ENCODE measurements at regions not wholly inside any gene's neighbourhood (a gene's known extent, or its start where the extent isn't known, plus 50 kb on each side); places are given as distances from the start of the nearest gene placed in this dataset.

DNA sequence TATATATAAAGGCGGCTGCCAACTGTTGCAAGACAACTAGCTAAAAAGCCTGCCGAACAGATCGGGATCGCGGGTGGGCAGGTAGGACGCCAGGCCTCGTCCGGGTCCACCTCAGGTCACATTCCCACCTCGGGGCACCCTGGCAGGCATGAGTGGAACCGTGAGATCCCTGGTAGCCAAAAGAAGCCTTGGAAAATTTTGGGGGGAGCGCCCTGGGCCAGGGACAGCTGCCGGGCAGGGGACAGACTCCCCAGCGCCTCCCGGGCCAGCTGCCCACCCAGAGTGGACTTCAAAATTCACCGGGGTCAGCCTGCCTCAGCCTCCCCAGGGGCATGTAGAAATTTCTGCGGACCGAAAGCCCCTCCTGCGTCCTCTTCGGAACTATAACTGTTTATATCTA, 760.9 kb downstream of the KCNJ18 start:
- no peak for DNase-seq

GRCh38 chr17:22454070-22454999, 762.0 kb downstream of the KCNJ18 start:
- DNase-seq: no peak

DNA sequence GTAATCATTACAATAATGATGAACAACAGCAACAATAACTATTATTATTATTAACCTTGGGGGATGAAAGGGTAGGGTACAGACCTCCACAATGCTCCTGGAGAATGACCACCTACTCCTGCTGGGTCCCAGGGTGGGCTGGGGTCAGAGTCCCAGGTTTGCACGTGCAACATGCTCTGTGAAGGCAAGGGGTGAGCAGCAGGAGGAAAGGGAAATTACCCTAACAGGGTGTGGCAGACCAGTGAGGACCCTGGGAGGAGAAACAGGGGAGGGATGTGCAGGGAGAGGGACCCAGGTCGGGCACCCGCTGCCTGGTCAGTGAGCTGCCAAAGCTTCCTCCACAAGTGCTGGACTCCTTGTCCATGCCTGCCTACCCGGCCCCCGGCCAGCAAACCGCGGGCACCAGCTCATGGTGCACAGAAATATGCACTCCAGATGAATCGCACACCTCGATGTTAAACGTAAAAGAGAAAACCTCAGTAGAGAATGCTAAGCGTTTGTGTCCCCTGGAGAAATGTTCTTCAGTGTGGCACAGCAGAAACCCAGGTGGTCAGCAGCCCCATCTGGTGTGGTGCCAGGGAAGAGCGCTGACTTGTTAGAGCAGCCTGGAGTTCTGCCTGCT, 767.1 kb downstream of the KCNJ18 start:
- no peak for DNase-seq

DNA sequence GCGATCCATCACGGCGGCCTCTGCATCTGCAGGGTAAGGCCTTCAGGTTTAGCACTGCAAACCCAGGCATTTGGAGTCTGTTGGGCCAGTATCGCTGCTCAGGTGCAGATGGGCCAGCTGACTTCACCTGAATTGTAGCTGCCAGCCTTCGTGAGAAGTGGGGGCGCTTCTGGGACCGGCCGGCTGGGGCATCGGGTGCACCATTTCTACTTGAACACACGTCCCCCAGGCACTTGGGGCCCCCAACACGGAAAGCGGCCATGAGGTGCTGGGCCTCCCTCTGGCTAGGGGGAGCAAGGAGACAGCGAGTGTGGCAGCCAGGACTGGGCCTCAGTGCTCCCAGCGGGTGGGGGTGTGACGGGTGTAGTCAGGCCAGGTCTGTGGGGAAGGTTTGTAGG, 767.6 kb downstream of the KCNJ18 start:
- DNase-seq: no peak

DNA sequence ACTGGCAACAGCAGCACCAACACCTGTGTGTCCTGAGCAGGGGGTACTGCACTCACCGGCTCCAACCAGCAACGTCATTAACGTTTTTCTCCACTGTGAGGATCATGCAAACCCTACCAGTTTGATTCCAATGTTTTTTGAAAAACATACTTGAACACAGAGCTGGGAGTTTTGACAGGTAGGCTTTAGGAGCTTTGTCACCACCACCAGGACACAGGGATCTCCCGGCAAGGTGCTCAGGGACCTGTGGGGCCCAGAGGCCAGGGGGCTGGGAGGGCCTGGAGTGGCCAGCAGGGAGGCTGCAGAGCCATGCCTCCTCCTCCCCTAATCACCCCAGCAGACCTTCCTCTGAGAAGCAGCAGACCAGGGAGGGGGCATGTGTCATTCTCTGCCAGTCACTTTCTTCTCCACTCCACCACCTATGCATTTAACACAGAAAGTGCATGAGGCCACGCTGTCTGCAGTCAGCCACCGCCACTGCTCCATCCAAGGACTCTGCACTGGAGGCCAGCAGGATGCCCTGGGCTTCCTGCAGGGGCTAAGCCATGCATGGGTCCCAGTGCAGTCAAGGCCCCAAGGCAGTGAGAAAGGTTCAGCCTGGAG, 768.2 kb downstream of the KCNJ18 start:
- DNase-seq: no peak

DNA sequence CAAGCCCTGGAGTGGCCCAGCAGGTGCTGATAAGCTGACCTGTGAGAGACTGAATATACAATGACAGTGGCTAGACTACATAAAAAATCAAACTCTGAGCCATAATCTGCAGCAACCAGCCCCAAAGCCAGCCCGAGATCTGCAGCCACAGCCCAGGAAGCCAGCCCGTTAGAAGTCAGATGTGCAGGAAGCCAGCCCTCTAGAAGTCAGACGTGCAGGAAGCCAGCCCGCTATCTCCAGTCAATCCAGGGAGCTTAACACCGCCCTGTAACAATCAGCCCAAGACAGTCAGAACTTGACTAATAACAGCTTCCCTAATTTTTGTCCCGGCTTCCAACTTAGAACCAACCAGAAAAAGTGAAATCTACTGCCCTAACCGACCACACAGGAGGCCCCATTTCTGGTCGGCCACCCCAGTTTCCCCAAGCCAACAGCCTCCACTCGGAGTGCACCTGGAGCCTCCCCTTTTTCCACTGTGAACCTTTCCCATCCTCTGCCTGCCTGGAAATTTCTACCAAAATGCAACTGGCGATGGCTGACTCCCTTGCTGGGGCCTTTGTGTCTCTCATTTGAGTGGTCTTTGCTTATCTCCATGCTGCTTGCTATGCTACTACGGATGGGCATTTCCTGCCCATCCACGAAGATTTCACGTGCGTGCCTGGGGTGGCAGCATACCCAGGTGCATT, 769.3 kb downstream of the KCNJ18 start:
- DNase-seq: no peak

DNA sequence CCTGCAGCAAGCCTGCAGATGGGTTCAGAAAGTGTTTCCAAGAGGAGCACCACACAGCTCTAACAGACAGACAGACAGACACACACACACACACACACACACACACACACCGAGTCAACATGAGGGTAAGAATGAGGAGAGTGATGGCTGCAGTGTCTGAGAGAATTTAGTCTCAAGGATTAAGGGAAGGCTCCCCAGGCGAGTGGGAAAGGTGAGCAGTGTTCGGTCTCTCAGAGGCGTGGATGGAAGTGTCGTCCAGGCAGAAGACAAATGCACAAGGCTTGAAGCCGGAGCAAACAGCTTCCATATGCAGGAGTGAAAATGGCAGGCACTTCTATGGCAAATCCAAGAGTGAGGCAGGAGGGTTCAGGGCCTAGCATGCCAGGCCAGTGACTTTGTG, 770.1 kb downstream of the KCNJ18 start:
- no peak for DNase-seq

DNA sequence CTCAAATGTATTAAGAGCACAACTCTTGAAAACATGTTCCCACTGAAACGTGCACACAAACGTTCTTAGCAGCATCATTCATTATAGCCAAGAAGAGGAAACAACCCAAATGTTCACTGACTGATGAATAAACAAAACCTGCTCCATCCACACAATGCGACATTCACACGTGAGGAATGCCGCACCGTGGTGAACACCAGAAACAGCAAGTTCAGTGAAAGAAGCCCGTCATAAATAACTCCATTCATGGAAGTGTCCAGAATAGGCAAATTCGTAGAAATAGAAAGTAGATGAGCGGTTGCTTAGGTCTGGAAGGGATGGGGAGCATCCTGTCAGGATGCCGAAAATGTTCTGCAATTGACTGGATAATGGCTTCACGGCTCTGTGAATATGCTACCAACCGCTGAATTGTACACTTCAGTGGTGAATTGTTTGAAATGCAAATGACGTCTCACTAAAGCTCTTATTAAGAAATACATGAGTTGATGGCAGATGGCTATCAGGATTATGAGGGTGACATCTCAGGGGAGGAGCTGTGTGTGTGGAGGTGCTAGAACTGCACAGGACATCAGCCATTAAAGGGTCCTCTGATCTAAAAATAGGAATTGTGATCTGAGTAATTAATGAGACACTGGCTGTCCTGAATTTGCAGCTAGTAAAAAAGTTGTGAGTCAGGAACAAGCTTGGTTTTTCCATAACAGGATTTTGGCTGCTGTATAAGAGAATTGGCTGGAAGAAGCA, 771.0 kb downstream of the KCNJ18 start:
- DNase-seq: no peak

- DNase-seq: no peak
These were observed 771.7 kb downstream of the KCNJ18 start for GRCh38 chr17:22464041-22464440.

DNA sequence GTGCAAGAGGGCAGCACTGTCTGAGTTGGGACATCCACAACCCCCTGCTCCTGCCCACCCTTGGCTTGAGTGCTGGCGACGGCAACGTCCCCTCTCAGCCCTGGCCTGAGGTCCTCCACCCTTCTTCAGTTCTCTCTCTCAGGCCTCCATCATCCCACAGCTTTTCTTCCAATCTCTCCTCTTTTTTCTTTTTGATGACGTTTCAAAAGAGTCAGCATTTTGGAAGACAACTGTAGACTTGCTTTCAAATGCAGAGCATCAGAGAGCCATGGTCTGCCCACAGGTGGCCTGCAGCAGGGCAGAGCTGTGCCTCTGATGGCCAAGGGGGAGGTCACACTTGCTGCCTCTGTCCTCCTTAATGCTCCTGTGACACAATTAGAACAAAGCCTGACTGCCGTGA, 775.4 kb downstream of the KCNJ18 start:
- DNase-seq: no peak

- DNase-seq: no peak
These were observed 777.0 kb downstream of the KCNJ18 start for GRCh38 chr17:22469101-22469880.

DNA sequence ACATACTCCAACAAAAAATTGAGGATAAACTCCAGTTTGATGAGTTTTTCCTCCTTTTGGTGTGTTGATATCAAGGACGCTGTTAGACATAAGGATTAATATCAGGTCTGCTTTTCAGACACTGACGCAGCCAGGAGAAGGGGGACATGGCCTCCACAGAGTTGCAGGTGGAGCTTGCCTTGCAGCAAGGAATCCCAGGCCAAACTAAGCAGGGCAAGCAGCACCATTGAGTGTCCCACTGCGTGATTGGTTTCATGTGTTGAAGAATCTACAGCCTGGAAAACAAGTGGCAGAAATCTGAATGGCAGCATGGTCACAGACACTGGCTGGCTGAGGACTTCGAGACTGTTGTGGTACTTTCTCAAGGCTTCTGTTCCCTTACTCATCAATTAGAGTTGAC, 777.6 kb downstream of the KCNJ18 start:
- DNase-seq: no peak

DNA sequence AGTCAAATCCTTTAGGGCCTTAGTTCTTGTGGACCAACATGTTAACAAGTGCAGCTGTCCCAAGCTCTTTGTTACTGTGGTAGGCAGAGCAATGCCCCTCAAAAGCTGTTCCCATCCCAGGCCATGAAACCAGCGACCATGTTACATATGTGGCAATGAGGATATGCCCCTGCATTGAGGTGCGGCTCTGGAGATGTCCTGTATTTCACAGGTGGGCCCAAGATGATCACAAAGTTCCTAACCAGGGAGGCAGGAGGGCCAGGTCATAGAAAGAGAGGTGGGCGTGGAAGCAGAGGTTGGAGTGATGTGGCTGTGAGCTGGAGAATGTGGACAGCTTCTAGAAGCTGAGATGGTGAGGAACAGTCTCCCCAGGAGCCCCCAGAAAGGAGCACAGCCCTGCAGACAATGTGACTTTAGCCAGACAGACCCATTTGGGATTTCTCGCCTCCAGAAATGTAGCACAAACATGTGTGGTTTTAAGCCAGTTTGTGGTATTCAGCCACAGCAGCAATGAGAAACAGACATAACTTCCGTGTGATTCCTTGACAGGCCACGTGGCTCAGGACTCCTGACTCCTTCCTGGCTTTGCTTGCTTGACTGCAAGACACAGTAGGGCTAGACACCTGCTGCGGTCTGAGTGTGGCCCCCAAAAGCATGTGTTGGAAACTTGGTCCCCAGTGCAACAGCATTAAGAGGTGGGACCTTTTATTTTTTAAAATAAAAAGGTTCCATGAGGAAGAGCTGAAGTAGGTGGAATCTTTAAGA, 778.3 kb downstream of the KCNJ18 start:
- DNase-seq: no peak

GRCh38 chr17:22484826-22485225, 792.5 kb downstream of the KCNJ18 start:
- DNase-seq: no peak

DNA sequence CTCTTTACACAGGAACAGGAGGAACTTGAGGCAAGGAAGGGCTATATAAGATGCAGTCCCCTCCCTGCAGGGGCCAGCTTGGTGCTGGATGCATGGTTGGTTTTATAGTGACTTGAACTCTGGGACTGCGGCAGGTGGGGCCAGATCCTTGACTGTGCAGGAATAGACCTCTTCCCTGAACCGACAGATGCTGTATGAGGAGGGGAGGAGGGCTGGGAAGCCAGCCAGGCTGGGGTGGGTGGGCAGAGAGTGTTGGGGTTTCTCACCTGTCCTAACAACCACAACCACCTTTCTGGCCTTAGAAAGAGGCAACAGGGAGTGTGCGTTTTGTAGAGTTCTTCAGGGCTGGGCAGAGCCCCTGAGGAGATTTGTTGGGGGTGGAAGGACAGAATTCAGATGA, 798.1 kb downstream of the KCNJ18 start:
- no peak for DNase-seq

DNA sequence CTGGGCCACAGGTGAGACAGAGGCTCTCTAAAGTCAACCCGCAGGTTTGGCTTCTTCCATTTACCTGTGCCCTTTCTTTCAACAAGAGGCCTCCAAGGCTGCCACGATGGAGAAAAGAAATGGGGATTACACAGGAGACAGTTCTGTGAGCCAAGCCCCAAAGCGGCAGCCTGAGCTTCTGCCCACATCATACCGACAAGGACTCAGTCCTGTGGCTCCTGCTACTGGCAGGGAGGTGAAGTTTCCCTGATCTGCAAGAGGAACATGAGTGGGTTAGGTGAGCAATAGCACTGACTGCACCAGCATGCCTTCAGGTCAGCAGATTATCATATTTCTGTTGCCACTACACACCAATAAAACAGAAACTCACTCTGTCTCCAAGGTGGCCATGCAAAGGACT, 800.0 kb downstream of the KCNJ18 start:
- no peak for DNase-seq

- no peak for DNase-seq
These were observed 804.1 kb downstream of the KCNJ18 start for GRCh38 chr17:22496450-22496849.

DNA sequence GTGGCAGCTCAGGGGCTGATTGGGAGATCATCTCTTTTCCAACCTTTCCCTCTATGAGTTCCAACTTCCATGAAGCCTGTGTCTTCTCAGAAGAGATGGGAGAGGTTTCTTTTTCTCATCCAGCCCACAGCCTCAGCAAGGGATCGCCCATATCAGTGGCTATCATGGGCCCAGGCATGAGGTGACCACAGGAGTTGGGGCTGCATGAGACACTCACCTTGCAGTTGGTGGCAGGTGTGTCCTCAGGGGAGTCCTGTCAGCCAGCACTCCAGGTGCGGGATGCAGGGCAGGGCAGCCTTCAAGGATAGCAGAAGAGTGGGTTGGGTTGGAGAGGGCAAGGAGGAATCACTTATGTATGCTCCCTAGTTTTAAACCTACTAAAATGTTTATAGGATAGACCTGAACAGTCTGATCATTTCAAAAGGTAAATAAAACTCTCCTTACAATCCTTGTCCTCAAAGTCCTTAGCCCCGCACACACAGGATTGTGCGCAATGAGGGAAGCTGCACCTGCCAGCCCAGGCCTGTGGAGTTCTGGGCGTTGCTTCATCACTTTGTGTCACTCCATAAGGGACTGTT, 811.1 kb downstream of the KCNJ18 start:
- no peak for DNase-seq

DNA sequence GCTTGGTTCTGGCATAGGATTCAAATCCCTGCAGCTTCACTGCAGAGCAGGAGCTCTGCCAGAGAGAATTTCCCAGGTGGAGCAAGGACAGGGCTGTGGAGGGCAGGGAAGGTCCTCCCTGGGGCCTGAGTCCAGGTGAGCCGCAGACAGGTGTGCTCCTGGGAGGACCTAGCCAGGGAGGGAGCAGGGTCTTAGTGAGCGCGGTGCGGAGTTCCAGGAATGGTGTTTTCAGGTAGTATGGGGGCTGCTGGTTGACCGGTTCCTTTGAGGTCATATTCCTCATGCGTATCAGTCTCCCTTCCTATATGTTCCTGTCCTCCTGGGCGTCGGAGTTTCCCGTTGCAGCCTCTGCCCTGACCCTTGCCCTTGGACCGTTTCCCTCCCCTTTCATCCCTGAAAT, 813.3 kb downstream of the KCNJ18 start:
- DNase-seq: no peak

DNA sequence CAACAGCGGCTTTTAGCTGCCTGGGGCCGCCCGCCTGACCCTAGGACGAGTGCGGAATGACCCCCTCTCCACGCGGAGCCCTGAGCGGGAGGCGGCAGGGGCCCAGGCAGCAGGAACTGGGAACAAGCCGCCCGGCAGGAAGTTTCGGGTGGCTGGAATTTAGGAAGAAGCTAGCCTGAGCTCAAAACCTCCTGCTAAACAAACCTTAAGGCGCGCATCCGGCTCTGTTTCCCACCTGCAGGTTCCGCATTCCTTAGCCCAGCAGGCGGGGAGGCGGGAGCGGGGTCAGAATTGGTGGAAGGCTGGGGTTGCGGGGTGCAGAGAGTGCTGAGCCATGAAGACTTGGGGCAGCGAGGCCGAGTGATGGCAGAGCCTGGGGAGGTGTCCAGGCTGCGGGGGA, 813.9 kb downstream of the KCNJ18 start:
- no peak for DNase-seq

DNA sequence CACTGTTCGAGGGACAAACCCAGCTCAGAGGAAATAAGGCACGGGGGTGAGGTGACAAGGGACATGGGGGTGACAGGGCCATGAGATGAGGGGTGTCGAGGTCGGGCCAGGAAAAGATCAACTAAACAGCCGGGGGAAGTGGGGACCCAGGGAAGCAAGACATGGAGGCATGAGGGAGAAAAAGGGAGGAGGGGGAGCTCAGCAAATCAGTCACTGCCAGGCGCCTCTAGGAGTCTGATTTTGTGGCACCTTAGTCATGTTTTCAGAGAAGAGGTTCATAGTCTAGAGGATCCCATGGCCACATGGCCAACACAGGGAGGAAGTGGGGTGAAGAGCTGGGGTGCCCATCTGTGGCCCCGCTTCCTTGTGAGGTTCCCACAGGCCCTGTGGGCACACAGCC, 814.5 kb downstream of the KCNJ18 start:
- no peak for DNase-seq

Data from DMS 273 treated with DMSO at 0.1 percent for 48 hours (cell line).